Activated T-cell treated with anti-CD3 and anti-CD28 coated beads, Interleukin-2, amount 50 U/mL, for 1 hour (primary cell): ENCODE measurements at regions not wholly inside any gene's neighbourhood (a gene's known extent, or its start where the extent isn't known, plus 50 kb on each side); places are given as distances from the start of the nearest gene placed in this dataset.
A peak's percentile ranks its signal among the peaks of the same experiment; 100 is the strongest.

ENCODE experiments used
- DNase-seq: peaks from one replicate; pipeline ENCODE4 v3.0.0-alpha.2; 2020

- DNase-seq: no peak
These were observed 89.5 kb upstream of the CSF3R start for GRCh38 chr1:36572142-36572715.

- no peak for DNase-seq
These were observed 88.4 kb upstream of the CSF3R start for GRCh38 chr1:36571106-36571505.

- no peak for DNase-seq
These were observed 87.9 kb upstream of the CSF3R start for GRCh38 chr1:36570478-36571060.

- no peak for DNase-seq
These were observed 87.3 kb upstream of the CSF3R start for GRCh38 chr1:36570006-36570405.

GRCh38 chr1:36567601-36568341 lies 85.1 kb upstream of the CSF3R start:
- peak; percentile 4 for DNase-seq

GRCh38 chr1:36565576-36566501 lies 83.1 kb upstream of the CSF3R start:
- peak; percentile 12 for DNase-seq

GRCh38 chr1:36562181-36562685 lies 79.5 kb upstream of the CSF3R start:
- DNase-seq: no peak

GRCh38 chr1:36561361-36561724 lies 78.6 kb upstream of the CSF3R start:
- no peak for DNase-seq

GRCh38 chr1:36560621-36561360 lies 78.1 kb upstream of the CSF3R start:
- no peak for DNase-seq

GRCh38 chr1:36560177-36560576 lies 77.5 kb upstream of the CSF3R start:
- no peak for DNase-seq

- no peak for DNase-seq
These were observed 76.3 kb upstream of the CSF3R start for GRCh38 chr1:36559061-36559460.

GRCh38 chr1:36557041-36558000 lies 74.6 kb upstream of the CSF3R start:
- DNase-seq: no peak

GRCh38 chr1:36555041-36555440 lies 72.3 kb upstream of the CSF3R start:
- DNase-seq: no peak

- DNase-seq: no peak
These were observed 71.6 kb upstream of the CSF3R start for GRCh38 chr1:36554323-36554628.

- peak; percentile 56 for DNase-seq
These were observed 71.0 kb upstream of the CSF3R start for GRCh38 chr1:36553591-36554322.

GRCh38 chr1:36542962-36543515 lies 60.3 kb upstream of the CSF3R start:
- no peak for DNase-seq

- no peak for DNase-seq
These were observed 59.6 kb upstream of the CSF3R start for GRCh38 chr1:36542024-36542961.

- DNase-seq: no peak
These were observed 57.3 kb upstream of the CSF3R start for GRCh38 chr1:36540056-36540455.

- no peak for DNase-seq
These were observed 56.8 kb upstream of the CSF3R start for GRCh38 chr1:36539526-36539925.
